ENCODE measurements at regions not wholly inside any gene's neighbourhood (a gene's known extent, or its start where the extent isn't known, plus 50 kb on each side); places are given as distances from the start of the nearest gene placed in this dataset.

DNA sequence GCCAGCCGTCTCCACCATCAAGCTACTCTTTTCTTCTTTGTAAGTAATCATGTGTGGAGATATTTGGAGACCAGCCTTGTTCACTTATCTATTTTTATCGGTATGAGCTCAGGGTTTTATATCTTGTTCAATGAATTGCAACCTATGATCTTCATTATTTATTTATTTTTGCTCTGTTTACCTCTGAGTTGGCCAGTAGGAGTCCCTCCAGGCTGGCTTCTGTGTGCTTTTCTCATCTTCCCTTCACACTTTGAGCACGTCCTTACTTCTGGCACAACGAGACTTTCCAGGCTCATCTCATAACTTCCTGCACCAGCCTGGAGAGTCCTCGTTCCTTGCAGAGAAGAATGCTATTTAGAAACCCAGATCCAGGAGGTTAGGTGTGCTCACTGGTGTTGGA, 375.8 kb upstream of the PODXL start:
- TF ChIP-seq ELF4 (CRISPR knock-in tag; IDR thresholded peaks at IDR 0.05; ENCODE audit: low read depth) (no peak), CTCF (IDR thresholded peaks at IDR 0.05) (no peak), MAX (CRISPR knock-in tag; IDR thresholded peaks at IDR 0.05) (no peak), IRF2 (CRISPR knock-in tag; IDR thresholded peaks at IDR 0.05; ENCODE audit: borderline replicate concordance, low read depth) (no peak), ZNF121 (CRISPR knock-in tag; IDR thresholded peaks at IDR 0.05) (no peak), ESRRA (CRISPR knock-in tag; IDR thresholded peaks at IDR 0.05; ENCODE audit: borderline replicate concordance) (no peak), AFF4 (CRISPR knock-in tag; IDR thresholded peaks at IDR 0.05; ENCODE audit: borderline replicate concordance) (no peak), CBFB (CRISPR knock-in tag; IDR thresholded peaks at IDR 0.05; ENCODE audit: low read depth) (no peak), TEAD1 (CRISPR knock-in tag; IDR thresholded peaks at IDR 0.05) (no peak), SP1 (CRISPR knock-in tag; conservative IDR thresholded peaks at IDR 0.05) (no peak), ZBTB21 (CRISPR knock-in tag; IDR thresholded peaks at IDR 0.05; ENCODE audit: borderline replicate concordance) (no peak), NR1H2 (CRISPR knock-in tag; IDR thresholded peaks at IDR 0.05) (no peak), ZNF232 (CRISPR knock-in tag; IDR thresholded peaks at IDR 0.05) (no peak)
- TF ChIP-seq, protein P1, sequence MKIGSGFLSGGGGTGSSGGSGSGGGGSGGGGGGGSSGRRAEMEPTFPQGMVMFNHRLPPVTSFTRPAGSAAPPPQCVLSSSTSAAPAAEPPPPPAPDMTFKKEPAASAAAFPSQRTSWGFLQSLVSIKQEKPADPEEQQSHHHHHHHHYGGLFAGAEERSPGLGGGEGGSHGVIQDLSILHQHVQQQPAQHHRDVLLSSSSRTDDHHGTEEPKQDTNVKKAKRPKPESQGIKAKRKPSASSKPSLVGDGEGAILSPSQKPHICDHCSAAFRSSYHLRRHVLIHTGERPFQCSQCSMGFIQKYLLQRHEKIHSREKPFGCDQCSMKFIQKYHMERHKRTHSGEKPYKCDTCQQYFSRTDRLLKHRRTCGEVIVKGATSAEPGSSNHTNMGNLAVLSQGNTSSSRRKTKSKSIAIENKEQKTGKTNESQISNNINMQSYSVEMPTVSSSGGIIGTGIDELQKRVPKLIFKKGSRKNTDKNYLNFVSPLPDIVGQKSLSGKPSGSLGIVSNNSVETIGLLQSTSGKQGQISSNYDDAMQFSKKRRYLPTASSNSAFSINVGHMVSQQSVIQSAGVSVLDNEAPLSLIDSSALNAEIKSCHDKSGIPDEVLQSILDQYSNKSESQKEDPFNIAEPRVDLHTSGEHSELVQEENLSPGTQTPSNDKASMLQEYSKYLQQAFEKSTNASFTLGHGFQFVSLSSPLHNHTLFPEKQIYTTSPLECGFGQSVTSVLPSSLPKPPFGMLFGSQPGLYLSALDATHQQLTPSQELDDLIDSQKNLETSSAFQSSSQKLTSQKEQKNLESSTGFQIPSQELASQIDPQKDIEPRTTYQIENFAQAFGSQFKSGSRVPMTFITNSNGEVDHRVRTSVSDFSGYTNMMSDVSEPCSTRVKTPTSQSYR (CRISPR knock-in tag; IDR thresholded peaks at IDR 0.05) = no peak
